ENCODE measurements at regions not wholly inside any gene's neighbourhood (a gene's known extent, or its start where the extent isn't known, plus 50 kb on each side); places are given as distances from the start of the nearest gene placed in this dataset.

GRCh38 chr10:120749856-120750566 lies 101.2 kb upstream of the WDR11 start:
- no peaks in the 10 kb centered on the region for H3K9me3 ChIP-seq (ENCODE audit: low read depth)
- Mint-ChIP-seq H3K4me1 (peaks cover 16% of the 10 kb centered on the region), H3K27ac (no peak overlapping the region), H3K9me3 (no peaks in the 10 kb centered on the region), H3K27me3 (ENCODE audit: insufficient read depth, low read depth) (peaks cover 4% of the 10 kb centered on the region), H3K36me3 (no peaks in the 10 kb centered on the region), H3K4me3 (no peak overlapping the region)
- no peaks in the 10 kb centered on the region for H3K36me3 ChIP-seq
- H3K27me3 ChIP-seq: no peaks in the 10 kb centered on the region
- no peak overlapping the region for H3K9ac ChIP-seq
- no peaks in the 10 kb centered on the region for H4K20me1 ChIP-seq (ENCODE audit: low read depth)
- H3K27ac ChIP-seq: no peak overlapping the region
- no peak for DNase-seq (ENCODE audit: low spot score)
- H2AFZ ChIP-seq (replicated peaks): no peak overlapping the region
- H3K79me2 ChIP-seq (ENCODE audit: low read depth): no peaks in the 10 kb centered on the region
- no peak overlapping the region for H3K4me3 ChIP-seq
- H3F3A ChIP-seq (ENCODE audit: low read depth): no peaks in the 10 kb centered on the region
- TF ChIP-seq EZH2phosphoT487 (IDR thresholded peaks at IDR 0.05): no peak
- TF ChIP-seq EZH2 (IDR thresholded peaks at IDR 0.05): no peak
- no peak for TF ChIP-seq CTCF (IDR thresholded peaks at IDR 0.05)
- no peak overlapping the region for H3K4me2 ChIP-seq
- peaks cover 4% of the 10 kb centered on the region for H3K4me1 ChIP-seq

- H3K36me3 Mint-ChIP-seq: no peaks in the 10 kb centered on the region
- Histone ChIP-seq H2AFZ (replicated peaks) (no peak overlapping the region), H3F3A (ENCODE audit: low read depth) (no peaks in the 10 kb centered on the region), H3K9ac (no peak overlapping the region), H3K27ac (no peak overlapping the region), H3K4me3 (no peak overlapping the region), H3K4me2 (no peak overlapping the region), H3K27me3 (no peaks in the 10 kb centered on the region), H3K9me3 (ENCODE audit: low read depth) (no peaks in the 10 kb centered on the region), H3K4me1 (no peaks in the 10 kb centered on the region), H3K79me2 (ENCODE audit: low read depth) (no peaks in the 10 kb centered on the region), H3K36me3 (no peaks in the 10 kb centered on the region), H4K20me1 (ENCODE audit: low read depth) (no peaks in the 10 kb centered on the region)
- no peak for DNase-seq (ENCODE audit: low spot score)
- H3K27ac Mint-ChIP-seq: no peak overlapping the region
- H3K9me3 Mint-ChIP-seq: no peaks in the 10 kb centered on the region
- peaks cover 4% of the 10 kb centered on the region for H3K4me1 Mint-ChIP-seq
- TF ChIP-seq EZH2phosphoT487 (IDR thresholded peaks at IDR 0.05) (no peak), EZH2 (IDR thresholded peaks at IDR 0.05) (no peak), CTCF (IDR thresholded peaks at IDR 0.05) (no peak)
- H3K4me3 Mint-ChIP-seq: no peak overlapping the region
- H3K27me3 Mint-ChIP-seq (ENCODE audit: insufficient read depth, low read depth): no peaks in the 10 kb centered on the region
These were observed 95.4 kb upstream of the WDR11 start for GRCh38 chr10:120755771-120756170.

- no peak overlapping the region for H3K9ac ChIP-seq
- no peak overlapping the region for H3K27ac ChIP-seq
- no peaks in the 10 kb centered on the region for H3K27me3 ChIP-seq
- no peaks in the 10 kb centered on the region for H3F3A ChIP-seq (ENCODE audit: low read depth)
- no peaks in the 10 kb centered on the region for H3K9me3 Mint-ChIP-seq
- H3K79me2 ChIP-seq (ENCODE audit: low read depth): no peaks in the 10 kb centered on the region
- no peak overlapping the region for H3K4me2 ChIP-seq
- peaks cover 6% of the 10 kb centered on the region for H3K4me1 ChIP-seq
- H3K4me3 Mint-ChIP-seq: no peak overlapping the region
- peaks cover 4% of the 10 kb centered on the region for H3K4me1 Mint-ChIP-seq
- no peaks in the 10 kb centered on the region for H4K20me1 ChIP-seq (ENCODE audit: low read depth)
- no peak for TF ChIP-seq CTCF (IDR thresholded peaks at IDR 0.05)
- TF ChIP-seq EZH2phosphoT487 (IDR thresholded peaks at IDR 0.05): no peak
- TF ChIP-seq EZH2 (IDR thresholded peaks at IDR 0.05): no peak
- H3K27me3 Mint-ChIP-seq (ENCODE audit: insufficient read depth, low read depth): no peaks in the 10 kb centered on the region
- H2AFZ ChIP-seq (replicated peaks): no peak overlapping the region
- H3K27ac Mint-ChIP-seq: no peak overlapping the region
- DNase-seq (ENCODE audit: low spot score): no peak
- H3K4me3 ChIP-seq: no peak overlapping the region
- no peaks in the 10 kb centered on the region for H3K36me3 Mint-ChIP-seq
- H3K9me3 ChIP-seq (ENCODE audit: low read depth): no peaks in the 10 kb centered on the region
- H3K36me3 ChIP-seq: no peaks in the 10 kb centered on the region
These were observed 90.9 kb upstream of the WDR11 start for GRCh38 chr10:120760253-120760652.
